Superior temporal gyrus (tissue), 1 donor: ENCODE measurements at regions not wholly inside any gene's neighbourhood (a gene's known extent, or its start where the extent isn't known, plus 50 kb on each side); places are given as distances from the start of the nearest gene placed in this dataset.
"Not testable (repeated sequence)": the region's sequence is repeated elsewhere in the genome, so short reads cannot be mapped to it uniquely, and the experiment has no call there.

Source experiments
- DNase-seq: peaks from one replicate; pipeline ENCODE4 v3.0.0-alpha.2; 2016; ENCODE audit errors: extremely low spot score

DNA sequence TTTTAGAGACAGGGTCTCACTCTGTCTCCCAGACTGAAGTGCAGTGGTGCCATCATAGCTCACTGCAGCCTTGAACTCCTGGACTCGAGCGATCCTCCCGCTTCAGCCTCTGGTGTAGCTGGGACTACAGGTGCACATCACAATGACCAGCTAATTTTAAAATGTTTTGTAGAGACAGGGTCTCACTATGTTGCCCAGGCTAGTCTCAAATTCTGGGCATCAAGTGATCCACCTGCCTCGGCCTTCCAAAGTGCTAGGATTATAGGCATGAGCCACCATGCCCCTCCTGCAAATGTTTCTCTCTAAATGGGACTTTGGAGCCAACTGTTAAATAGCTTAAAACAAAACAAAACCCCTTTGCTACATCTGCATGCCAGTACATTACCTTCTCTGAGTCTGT, 82.2 kb upstream of the BRD7 start:
- DNase-seq = no peak

DNA sequence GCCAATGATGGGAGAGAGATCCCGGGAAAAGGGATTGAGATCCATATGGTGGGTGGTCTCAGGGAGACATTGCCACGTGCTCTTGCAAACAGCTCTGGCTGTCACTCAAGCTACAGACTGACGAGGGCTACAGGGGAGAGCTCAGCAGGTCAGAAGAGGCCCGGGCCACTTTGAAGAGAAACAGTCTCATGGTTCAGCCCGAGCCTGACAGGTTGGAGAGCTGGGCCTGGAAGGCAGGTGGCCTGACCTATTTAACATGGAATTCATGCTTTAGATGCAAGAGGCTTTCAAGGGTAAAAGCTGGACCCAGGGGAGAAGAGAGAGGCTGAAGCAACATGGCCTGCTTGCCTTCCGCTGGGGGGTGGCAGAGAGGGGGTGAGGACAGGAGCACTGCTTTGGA, 81.0 kb upstream of the BRD7 start:
- DNase-seq = no peak

DNA sequence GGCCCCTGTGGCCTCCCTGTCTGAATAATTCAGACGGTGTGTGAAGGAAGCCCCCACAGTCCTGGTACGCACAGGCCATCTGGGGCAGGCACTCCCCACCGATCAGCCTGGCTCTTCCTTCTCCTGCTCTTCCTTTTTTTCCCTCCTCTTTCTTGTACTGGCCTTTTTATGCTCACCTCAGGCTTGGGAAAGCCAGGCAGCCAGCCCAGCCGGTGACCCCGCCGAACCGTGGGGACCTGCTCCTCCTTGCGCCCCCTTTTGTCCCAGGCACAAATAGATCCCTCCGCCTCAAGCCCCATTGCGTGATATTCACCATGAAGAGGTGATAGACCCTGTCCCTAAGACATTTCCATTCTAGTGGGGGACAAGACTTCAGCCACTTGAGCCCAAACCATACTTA, 80.2 kb upstream of the BRD7 start:
- DNase-seq = no peak

DNA sequence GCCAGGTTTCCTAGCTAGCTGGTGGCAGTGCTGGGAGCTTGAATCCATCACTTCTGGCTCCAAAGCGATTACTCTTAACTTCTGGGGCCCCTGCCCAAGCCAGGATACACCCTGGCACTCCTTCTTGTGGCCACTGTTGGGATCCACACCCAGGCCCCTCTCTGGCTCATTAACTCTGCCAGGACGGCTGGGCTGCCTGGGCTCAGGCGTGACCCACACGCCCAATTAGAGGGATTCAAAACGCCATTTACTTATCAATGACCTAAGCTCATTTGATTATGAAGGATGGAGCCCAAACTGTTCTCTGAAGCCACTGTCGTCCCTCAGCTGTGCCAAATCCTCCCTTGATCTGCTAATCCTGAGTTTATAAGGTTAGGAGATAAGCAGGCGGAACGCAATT, 79.7 kb upstream of the BRD7 start:
- DNase-seq = no peak

DNA sequence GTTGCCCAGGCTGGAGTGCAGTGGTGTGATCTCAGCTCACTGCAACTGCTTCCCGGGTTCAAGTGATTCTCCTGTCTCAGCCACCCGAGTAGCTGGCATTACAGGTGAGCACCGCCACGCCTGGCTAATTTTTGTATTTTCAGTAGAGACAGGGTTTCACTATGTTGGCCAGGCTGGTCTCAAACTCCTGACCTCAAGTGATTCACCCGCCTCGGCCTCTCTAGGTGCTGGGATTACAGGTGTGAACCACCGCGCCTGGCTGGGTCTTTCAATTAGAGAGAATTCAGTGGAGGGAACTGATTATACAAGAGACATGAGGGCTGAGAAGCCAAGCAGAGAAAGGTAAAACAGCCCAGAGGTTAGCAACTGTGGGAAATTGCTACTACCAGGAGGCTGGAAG, 78.6 kb upstream of the BRD7 start:
- DNase-seq = not testable (repeated sequence)

DNA sequence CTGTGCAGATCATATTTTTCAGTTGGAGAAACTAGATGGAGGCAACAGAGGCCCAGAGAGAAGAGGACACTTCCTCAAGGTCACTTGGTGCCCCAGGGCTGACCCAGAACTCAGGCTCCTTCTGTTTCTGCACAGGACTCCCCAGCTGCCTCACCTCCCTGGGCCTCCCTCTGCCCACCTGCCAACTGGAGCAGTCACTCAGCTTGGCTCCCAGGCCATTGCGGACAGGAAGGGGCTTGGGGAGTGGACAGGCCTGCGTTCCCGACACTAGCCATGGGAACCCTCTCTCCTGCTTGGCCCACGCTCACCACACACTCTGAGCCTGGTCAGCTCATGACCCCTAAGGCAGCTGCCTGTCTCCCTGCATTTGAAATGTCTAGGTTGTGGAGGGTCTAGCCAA, 78.1 kb upstream of the BRD7 start:
- DNase-seq = no peak

DNA sequence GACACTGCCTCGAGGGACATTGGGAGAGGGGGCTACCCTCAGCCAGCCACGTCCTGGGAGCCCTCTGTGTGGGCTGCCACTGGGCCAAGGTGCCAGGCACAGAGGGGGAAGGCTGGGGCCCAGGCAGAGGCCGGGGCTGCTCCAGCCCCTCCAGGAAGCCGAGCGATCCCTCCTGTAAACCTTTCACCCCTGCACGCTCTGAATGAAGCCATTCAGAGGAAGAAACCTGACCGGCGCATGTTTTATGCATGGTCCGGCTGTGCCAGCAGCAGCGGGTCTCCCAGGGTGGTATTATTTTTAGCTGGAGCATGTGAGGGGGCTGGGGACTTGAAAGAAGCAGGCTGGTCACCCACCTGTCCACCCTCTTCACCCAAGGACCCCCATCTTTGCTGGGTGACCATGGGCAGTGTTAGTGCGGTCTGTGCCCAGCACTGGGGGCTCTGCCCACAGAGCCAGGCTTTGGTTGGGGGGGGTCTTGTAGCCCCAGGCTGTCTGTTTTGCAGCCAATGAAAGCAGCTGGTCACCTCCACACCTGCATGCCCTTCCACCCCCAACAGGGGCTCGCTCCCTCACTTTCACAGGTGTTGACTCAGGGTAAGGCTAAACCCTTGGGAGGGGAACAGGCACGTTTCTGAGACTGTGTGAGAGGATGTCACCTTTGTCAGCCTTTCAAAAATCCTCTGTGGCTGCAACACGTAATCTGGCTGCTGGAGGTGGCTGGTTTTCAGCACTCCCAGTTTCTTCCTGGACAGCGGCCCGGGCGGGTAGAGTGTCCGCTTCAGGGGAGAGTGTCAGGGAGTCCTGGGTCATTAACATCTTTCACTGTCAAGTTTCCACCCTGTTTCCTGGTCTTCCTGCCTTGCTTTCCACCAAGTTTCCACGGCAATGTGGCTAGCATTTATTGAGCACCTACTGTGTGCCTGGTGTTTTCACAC, 77.1 kb upstream of the BRD7 start:
- no peak for DNase-seq

DNA sequence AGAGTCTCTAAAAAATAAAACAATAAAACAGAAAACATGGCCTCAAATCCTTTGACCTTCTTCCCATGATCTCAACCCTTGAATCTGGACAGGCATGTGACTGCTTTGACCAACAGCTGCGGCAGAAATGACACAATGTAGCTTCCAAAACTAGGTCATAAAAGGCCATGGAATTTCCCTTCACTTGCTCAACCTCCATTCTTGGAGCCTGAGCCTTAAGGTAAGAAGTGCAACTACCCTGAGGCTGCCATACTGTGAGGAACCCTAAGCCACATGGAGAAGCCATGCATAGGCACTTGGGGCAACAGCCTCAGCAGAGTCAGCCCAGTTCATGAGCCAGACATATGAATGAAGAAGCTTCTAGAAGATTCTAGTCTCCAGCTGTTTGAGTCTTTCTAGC, 75.7 kb upstream of the BRD7 start:
- DNase-seq = no peak

DNA sequence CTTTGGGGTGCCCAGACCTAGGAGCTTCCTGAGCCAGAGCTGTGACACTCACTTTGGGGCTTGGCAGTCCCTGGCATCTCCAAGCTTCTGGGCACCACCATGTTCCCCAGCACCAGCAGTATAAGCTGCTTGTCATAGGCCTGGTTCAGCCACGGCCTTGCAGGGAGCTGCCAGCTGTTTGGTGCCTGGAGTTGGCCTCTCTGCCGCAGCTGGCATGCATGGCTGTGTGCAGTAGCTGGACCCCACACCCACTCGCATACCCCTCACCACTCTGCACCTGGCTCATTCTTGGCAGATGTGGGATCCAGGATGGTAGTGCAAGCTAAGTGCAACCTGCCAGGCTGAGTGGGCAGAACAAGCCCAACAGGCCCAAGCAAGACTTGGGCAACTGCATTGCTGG, 73.4 kb upstream of the BRD7 start:
- DNase-seq = no peak

DNA sequence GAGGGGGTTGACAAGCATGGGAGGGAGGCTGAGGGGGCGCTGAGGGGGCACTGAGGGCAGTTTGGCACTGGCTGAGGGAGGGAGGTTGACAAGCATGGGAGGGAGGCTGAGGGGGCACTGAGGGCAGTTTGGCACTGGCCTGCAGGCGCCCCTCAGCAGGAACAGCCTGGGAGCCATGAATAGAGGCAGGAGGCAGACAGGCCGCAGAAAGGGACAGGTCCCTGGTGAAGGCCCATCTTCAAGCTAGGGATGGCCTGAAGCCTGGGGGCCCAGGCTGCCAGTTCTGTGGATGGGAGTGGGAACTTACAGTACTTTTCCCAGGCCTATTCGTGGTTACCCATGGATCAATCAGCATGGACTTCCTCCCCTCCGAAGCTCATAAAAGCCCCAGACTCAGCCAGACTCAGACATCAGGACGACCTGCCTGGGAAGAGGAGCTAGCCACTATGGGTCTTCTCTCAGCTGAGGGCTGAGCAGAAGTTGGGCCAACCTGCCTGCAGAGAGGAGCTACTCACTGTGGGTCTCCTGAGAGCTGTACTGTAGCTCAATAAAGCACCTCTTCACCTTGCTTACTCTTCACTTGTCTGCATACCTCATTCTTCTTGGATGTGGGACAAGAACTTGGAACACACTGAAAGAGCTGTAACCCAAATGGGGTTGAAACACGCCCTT, 72.8 kb upstream of the BRD7 start:
- no peak for DNase-seq

DNA sequence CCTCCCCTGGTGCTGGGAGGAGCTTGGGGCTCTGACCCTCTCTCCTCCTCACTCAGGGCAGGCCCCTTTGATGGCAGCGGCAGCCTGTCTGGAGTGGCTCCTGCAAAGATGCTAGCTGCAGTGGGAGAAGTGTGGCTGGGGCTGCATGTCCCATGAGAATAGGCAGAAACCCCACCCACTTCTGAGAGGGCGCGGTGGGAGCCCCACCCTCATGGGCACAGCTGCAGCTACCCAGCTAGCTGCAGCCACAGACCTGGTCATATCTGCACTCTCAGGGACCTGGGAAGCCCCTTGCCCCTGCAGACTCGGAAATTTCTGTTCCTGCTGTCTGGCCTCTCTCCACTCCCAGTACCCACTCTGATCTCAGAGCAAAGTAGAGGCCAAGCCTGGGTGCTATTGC, 72.2 kb upstream of the BRD7 start:
- no peak for DNase-seq

DNA sequence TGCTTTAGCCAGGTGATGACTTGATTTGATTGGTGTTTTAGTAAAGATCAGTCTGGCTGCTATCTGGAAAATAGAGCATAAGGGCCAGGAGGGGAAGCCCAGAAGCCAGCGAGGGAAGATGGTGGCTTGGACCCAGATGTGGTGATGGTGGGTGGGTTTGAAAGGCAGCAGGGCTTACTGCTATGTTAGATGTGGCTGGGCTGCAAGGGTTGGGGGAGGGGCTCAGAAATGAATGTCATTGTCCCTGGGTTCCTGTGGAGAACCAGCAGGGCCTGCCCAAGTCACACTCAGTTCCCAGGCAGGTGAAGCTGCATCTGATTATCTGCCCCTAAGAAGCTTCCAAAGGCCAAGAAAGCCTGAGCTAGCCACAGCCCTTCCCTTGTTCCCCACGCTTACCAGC, 71.7 kb upstream of the BRD7 start:
- DNase-seq = no peak

DNA sequence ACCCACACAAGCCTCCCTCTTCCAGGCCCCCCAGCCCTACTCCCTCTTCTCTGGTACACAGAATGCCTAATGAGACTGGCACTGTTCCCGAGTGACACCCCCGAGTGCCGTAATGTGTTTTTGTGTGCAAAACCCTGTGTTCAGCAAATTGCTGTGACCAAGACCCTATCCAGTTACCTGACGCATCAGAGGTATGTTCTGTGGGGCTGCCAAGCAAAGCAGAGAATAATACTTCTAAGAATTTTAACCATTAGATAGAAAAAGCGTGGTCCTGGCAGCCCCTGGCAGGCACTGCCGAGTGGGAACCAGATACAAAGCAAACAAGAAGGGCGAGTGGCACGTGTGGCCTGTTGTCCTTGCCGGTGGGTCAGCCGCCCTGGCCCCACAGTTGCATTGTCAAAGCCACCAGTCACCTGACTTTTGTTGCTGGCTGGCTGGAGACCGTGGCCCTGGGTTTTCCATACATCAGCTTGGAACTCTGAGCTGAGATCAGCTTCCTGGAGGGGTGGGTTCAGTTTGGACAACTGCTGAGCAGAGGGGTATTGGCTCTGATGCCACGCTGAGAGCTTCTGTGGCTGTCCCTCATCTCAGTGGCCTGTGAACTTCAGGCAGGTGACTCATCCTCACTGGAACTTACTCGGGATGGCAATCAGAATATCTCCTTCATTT, 69.1 kb upstream of the BRD7 start:
- DNase-seq = no peak

DNA sequence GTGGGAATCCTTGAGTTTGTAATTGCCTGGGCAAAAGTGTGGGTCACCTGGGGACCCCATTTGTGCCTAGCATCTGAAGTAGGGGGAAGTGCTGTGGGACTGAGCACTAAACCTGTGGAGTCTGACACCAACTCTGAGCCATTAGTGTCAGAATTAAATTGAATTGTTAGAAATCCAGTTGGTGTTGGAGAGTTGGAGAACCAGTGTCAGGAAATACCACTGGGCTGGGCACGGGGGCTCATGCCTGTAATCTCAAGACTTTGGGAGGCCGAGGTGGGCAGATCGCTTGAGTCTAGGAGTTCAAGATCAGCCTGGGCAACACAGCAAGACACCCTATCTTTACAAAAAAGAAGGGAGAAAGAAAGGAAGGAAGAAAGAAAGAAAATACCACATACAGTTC, 67.5 kb upstream of the BRD7 start:
- DNase-seq = no peak

DNA sequence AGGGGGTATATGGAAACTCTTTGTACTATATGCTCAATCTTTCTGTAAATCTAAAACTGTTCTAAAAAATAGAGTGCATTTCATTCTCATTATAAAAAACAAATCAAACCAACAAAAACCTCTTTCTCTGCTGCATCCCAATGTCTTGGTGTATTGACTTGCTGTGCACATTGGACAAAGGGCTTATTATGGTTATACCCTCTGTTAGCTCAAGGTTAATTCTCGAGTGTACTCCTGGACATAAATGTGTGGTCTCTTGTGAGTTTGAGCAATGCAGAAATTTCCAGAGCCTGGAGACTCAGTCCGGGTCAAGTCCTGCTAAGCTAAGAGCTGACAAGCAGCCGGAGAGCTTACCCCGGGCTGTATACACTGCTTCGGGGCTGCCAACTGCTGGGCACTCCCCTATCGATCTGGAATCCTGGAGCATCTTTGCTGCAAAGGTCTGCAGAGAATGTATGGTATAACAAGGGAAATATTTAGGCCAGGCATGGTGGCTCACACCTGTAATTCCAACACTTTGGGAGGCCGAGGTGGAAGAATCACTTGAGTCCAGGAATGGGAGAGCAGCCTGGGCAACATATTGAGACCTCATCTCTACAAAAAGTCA, 66.2 kb upstream of the BRD7 start:
- no peak for DNase-seq

DNA sequence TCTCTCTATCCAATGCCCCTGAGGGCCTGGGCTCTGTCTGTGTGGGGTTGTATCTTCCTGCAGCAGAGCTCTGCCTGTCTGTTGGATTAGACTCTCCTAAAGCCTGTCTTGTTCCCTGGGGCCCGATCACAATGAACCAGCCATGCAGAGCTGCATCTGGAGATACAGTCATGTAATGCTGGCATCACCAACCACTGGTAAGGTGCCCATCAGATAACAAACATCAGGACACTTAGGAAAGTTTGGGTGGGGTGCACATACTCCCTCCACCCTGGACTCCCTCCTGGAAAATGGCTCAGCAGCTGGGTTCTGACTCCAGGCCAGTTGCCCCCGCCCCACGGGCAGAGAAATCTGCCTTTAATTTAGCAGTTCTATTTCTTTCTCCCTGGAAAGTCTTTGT, 61.3 kb upstream of the BRD7 start:
- no peak for DNase-seq

DNA sequence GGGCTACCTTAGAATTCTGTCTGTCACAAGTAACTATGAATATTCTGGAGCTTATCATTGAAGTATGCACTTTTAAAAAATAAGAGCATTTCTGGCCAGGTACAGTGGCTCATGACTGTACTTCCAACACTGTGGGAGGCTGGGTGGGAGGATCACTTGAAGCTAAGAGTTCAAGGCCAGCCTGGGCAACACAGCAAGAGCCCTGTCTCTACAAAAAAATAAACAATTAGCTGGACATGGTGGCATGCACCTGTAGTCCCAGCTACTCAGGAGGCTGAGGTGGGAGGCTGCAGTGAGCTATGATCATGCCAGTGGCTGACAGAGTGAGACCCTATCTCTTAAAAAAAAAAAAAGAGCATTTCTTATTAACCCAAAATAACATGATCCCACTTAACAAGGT, 60.0 kb upstream of the BRD7 start:
- DNase-seq = no peak

DNA sequence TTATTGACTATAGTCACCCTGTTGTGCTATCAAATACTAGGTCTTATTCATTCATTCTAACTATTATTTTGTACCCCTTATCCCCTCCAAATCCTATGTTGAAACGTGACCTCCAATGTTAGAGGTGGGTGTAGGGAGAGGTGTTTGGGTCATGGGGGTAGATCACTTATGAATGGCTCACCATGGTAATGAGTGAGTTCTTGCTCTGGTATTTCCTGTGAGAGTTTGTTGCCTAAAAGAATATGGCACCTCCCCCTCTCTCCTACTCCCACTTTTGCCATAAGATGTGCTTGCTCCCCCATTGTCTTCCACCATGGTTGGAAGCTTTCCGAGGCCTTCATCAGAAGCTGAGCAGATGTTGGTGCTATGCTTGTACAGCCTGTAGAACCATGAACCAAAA, 59.3 kb upstream of the BRD7 start:
- no peak for DNase-seq

DNA sequence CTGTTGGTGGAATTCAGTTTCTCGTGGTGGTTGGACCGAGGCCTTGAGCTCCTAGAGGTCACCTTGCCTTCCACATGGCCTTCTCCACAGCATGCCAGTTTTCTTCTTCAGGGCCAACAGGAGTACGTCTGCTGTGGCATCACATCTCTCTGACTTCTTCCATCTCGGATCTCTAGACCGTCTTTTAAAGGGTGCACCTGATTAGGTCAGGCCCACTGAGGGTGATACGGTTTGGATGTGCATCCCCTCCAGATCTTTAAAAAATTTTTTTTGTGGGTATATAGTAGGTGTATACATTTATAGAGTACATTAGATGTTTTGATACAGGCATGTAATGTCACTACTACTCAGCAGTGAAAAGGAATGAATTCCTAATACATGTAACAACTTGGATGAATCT, 58.3 kb upstream of the BRD7 start:
- no peak for DNase-seq

DNA sequence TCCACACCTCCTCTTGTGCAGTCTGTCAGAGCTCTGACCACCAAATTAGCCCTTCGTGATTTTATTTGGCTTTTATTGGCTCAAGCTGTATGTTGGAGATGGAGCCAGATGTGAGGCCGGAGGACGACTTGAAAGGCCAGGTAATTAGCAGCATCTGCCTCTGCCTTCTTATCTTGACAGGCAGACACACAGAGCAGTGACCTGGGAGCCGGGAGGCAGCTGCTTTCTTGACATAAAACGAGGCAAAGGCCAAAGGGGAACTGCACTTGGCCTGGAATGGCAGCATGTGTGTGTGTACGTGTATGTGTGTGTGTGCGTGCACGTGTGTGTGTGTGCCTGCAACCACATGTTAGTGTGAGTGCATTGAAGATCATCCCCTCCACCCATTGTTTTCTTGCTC, 56.9 kb upstream of the BRD7 start:
- no peak for DNase-seq

DNA sequence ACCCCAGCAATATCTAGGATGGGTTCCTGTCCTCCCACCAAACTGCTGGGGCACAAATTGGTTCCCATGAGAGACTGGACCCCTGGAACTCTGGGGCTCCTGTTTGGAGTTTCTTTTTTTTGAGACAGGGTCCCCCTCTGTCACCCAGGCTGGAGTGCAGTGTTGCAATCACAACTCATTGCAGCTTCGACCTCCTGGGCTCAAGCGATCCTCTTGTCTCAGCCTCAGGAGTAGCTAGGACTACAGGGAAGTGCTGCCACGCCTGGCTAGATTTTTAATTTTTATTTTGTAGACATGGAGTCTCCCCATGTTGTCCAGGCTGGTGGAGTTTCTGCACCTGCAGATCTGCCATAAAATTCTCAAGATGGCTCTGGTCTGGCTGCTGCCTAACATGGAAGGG, 56.3 kb upstream of the BRD7 start:
- no peak for DNase-seq

DNA sequence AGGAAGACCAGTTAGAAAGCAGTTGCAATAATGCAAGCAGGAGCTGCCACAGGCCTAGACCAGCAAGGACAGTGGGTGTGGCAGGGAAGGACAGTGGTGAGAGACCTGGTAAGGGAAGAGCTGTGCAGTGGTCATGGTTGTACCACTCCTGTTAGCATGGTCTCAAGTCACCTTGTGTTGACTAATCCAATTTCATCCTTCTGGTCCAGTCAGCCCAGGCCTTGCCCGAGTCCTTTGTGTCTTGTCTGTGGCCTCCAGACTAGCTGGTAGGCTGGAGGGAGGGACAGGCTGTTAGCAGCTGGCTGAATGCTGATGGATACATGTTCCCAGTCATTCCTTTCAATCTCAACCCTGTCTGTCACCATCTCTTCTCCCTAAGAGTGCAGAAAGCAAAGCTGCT, 54.1 kb upstream of the BRD7 start:
- DNase-seq = no peak

DNA sequence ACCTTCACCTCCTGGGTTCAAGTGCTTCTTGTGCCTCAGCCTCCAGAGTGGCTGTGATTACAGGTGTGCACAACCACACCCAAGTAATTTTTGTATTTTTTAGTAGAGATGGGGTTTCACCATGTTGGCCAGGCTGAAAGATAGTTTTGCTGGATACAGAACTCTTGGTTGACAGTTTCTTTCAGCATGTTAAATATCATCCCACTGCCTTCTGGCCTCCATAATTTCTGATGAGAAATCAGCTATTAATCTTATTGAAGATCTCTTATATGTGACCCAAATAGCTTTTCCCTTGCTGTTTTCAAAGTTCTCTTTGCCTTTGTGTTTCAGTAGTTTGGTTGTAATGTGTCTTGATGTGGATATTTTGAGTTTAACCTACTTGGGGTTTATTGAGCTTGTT, 50.3 kb upstream of the BRD7 start:
- no peak for DNase-seq
